NCI-H2107 treated with DMSO at 0.1 percent for 48 hours (cell line): ENCODE measurements at regions not wholly inside any gene's neighbourhood (a gene's known extent, or its start where the extent isn't known, plus 50 kb on each side); places are given as distances from the start of the nearest gene placed in this dataset.

Source experiments
- DNase-seq: peaks from one replicate; lab custom pipeline; 2025; ENCODE audit not compliant: unreplicated experiment; lab: John Stamatoyannopoulos, UW

DNA sequence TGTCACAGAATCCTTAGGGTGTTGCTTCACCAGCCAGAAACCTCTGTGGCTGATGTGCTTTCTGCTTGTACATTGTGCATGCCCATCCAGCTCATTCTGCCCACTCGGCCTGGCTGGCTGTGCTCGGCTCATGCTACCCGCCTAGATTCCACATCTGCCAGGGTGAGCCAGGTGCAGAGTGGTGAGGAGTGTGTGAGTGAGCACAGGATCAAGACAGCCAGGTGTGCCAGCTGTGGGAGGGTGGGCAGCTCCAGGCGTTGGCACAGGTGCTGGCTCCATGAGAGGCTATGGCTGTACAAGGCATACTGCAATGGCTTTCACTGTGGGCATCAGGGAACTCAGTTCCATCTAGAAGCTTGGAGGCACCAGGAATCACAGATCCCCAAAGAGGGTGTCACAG, 1321.8 kb upstream of the CRIM1 start:
- no peak for DNase-seq

DNA sequence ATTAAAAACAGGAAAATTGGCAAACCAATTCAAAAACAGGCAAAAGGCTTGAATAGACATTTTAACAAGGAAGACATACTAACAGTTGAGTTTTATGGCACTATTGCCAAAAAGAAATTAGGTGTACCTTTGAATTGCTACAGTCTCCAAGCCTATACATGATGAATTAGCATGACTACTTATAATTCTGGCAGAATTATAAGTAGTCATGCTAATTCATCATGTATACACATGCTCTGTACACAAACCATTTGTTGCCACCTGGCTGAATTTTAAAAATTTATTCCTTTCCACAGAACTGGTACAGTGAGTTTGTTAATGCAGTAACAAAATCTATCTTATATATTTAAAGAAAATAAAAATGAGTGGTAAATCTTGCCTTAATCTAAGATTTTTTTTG, 1332.0 kb upstream of the CRIM1 start:
- no peak for DNase-seq

DNA sequence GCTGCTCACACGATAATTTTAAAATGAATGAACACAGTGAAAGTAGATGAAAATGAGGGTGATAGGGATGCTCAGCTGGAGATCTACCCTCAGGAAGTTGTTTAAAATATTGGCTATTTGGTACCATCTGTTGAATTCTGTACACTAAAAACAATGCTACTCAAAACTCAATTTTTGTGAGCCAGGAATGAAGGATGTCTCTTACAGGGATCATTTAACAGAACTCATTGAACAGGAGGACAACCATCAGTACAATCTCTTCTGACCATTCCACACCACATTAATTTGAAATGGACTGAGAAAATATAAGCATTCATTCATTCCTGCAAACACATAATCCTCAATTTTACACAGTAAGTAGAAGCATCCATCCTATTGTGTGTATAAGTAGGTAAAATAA, 1355.1 kb upstream of the CRIM1 start:
- no peak for DNase-seq

DNA sequence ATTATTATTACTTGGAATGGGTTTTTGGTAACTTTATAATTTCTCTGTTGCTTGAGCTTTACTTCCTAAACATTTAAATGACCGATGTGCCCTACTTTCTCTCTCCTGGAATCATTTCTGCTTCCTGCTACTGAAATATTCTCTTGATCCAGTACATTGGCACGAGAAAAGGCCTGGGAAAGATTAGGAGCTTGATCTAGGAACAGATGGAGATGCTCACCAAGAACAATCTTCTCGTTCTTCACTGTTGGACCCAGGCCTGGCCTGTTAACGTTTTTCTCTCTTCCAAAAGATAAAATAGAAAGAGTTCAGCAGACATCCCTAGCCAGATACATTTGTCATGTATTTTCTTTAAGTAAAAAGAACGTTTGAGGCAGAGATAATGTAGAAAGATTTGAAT, 1356.8 kb upstream of the CRIM1 start:
- DNase-seq = no peak

DNA sequence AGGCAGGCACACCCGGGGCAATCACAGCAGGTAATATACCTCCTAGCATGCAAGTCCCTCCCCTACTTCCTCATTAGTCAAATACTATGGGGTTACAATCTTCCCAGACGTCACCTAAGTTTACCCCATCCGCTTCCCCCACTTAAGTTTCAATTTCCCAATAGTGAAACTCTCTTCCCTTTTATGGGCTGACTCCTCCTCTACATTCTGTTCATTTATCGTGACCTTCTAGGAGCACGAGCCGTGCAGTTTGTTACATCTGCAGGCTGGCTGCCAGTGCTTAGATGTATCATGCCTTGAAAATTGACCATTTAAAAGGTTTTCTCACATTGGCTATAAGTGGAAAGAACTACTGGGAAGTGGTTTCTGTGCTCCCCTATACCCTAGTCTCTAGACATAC, 1357.8 kb upstream of the CRIM1 start:
- no peak for DNase-seq

DNA sequence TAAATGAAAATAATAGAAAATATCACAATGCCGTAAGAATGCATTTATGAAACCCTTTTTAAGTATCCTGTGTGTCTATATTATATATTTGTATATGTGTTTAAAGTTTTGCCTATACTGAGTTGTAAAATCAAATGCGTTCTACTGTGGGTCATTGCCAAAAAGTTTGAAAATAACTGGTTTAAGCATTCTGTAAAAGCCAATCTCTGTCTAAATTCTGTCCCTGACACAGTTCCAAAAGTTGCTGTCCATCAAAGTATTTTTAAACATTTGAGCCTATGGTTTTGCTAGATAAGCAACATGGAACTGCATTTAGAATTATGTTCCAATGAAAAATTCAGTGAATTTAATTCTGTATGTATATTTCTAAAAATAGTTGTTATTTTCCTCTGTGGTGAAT, 1360.4 kb upstream of the CRIM1 start:
- no peak for DNase-seq

DNA sequence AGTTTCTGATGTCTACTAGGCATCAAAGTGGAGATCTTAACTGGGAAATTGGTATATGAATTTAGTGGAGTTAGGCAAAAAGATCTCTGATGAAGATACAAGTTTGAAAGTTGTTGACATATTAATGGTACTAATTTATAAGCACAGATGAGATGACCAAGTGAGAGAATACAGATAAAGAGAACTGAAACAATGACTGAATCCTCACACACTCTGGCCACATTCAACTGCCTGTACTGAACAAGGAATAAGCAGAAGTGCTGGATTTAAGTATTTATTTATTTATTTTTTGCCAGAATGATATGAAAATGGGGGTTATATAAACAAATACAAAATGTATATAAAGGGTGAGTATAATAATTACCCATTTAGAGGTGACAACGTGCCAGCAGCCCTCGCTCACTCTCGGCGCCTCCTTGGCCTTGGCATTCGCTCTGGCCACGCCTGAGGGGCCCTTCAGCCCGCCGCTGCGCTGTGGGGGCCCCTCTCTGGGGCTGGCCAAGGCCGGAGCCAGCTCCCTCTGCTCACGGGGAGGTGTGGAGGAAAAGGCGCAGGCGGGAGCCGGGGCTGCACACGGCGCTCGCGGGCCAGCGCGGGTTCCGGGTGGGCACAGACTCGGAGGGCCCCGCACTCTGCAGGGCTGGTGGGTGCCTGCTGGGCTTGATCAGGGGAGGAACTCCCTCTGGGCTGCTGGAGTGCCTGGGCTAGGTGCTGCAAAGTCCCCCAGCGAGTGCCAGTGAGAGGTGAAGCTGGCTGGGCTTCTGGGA, 1363.9 kb upstream of the CRIM1 start:
- no peak for DNase-seq

DNA sequence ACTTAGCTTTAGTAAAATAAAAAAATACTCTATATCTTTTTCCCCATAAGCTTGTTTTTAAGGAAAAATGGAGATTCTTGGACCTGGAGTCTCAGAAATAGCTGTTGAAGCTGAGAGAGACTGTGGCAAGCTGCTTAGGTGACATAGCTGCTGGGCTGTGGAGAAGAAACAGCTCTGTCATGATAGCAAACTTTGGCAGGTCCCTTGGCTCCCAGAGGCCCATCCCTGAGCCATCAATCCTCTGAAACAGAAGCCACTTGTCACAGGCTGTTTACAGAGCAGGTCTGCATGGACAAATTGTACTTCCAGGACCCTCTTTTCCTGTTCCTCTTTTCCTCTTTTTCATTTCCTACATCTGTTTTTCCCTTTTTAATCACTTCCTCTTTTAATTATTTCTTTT, 1370.1 kb upstream of the CRIM1 start:
- no peak for DNase-seq

DNA sequence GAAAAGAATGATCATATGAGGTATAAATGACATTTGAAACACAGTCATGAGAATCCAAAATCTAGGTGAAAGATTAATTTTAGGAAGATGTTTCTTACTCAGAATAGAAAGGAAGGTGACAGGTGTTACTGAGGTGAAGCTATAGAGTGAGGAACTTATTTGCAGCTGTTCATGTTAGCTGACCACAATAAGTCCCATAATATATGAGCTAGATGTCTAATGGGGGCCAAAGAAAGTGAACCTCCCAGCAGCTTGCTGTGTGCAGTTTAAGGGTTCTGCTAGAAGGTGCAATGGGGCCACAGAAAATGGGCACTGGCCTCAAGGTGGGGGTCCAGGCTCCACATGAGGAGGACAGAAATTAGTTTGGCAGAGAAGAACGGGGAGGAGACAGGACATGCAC, 1374.9 kb upstream of the CRIM1 start:
- no peak for DNase-seq

DNA sequence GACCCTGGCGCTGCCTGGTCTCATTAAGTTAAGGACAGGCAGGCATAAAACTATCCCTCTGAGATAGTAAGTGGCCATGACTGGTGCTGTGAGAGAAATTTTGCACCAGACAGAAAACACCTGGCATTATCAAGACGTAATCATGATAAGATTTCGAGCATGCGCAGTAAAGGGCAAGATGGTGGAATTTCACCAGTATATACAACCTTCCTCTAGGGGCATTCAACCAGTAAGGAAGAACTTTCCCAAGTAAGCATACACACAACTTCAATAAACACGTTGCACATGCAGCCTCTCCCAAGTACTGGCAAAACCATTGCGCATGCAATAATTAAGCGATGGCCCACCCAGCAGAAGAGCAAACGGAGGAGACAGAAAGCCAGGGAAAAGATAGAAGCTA, 1376.4 kb upstream of the CRIM1 start:
- DNase-seq = no peak

DNA sequence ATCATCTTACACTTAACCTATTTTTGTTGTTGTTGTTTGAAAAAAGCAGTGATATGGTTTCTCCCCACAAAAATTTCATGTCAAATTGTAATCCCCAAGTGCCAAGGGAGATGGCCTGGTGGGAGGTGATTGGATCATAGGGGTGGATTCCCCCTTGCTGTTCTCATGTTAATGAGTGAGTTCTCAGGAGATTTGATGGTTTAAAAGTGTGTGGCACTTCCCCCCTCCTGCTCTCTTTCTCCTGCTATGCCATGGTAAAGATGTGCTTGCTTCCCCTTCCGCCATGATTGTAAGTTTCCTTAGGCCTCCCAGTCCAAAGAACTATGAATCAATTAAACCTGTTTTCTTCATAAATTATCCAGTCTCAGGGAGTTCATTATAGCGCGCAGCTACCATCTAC, 1362.7 kb upstream of the FAM98A start:
- no peak for DNase-seq

DNA sequence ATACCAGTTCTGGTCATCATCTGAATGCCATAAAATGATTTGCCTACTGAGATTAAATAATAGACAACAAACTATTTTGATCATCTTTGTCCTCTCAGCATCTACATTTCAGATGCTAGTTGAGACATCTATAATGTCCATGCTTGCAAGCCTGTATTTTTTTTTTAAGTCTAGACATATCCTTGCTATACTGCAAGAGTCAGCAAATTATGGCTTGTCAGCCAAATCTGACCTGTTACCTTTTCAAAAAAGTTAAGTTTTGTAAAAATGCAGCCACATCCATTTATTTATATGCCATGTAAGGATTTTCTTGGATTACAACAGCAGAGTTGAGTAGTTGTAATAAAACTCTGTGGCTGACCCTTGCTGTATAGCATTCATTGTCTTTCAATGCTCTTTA, 1355.7 kb upstream of the FAM98A start:
- no peak for DNase-seq

DNA sequence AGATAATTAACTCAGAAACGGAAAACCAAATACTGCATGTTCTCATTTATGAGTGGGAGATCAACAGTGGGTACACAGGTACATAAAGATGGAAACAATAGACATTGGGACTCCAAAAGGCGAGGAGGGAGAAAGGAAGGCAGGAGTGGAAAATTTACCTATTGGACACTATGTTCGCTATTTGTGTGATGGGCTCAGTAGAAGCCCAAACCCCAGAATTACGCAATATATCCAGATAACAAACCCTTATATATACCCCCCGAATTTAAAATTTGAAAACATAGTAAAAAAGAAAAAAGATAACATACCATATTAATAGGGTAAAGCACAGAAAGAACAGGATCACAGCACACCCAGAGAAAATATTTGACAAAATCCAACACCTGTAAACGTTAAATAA, 1351.7 kb upstream of the FAM98A start:
- DNase-seq = no peak

DNA sequence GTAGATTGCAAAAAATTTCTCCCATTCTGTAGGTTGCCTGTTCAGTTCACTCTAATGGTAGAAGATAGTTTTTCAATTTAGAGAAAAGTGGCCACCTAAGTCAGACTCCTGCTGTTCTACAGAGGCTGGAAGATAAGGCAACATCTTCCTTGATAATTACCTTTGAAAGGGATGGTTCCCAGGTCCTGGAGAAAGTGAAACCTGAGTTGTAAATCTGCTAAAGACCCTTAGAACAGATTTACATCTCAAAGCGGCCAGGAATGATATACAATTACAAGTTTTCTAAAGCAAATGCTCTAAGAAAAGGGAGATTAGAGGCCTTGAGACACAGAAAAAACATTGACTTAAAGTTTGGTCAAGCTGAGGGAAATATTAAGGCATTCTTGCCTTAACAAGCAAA, 1350.2 kb upstream of the FAM98A start:
- no peak for DNase-seq

DNA sequence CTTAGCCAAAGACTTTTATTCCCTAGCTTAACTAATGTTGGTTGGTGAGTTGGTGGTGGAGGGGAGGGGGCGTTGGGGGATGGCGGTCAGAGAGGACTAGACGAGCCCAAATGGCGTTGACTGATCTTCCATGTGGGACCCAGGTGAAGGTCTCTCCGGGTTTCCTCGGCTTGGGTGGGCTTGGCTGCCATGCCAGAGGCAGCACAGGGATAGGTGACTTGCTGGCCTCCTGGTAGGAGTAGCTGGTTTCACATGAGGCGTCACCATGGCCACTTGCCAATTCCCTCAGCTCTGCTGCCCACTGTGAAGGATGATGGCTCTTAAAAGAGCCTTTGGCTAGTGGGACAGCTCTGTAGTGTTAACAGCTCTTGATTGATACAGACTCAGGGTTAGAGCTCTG, 1337.0 kb upstream of the FAM98A start:
- no peak for DNase-seq

DNA sequence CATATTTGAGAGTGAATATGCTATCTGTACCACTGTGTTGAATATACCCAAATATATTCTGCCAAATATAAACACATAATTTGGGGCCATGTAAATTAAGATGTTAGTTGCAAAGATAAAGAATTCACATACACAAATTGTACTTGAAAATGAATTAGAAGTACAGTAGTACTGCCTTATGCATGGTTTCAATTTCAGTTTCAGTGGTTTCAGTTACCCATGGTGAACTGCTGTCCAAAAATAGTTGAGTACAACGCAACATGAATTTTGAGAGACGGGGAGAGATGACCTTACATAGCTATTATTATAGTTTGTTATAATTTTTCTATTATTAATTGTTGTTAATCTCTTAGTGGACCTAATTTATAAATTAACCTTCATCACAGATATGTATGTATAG, 1313.0 kb upstream of the FAM98A start:
- no peak for DNase-seq

DNA sequence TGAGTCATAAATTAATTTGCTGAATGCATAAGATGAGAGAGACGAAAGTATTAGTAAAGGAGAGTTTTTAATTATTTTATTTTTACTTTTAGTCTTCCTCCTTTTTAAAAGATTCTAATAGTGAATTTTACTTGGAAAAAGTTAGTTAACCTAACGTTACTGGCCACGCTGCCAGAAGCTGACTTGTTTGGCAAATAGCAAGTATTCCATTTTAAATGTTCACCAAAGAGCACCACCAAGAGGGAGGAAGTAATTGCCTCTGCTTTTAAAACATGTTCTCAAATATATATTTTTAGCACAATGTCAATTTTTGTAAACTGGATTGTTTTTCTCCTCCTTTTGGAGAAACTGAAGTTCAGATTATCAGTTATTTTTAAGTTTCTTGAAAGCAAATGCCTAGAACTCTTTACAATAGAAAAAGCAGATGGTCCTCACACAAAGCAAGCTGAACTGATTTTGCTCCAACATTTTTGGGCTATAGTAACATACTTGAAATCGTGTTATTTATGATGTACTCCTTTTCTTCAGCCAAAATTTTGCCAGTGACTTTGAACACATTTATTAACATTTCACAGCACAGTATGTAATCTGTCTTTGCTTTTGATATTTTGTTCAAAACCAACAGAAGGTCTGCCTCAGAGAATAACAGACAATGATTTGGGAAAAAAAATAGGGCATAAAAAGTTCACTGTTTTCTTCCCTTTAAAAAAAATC, 1311.0 kb upstream of the FAM98A start:
- no peak for DNase-seq

DNA sequence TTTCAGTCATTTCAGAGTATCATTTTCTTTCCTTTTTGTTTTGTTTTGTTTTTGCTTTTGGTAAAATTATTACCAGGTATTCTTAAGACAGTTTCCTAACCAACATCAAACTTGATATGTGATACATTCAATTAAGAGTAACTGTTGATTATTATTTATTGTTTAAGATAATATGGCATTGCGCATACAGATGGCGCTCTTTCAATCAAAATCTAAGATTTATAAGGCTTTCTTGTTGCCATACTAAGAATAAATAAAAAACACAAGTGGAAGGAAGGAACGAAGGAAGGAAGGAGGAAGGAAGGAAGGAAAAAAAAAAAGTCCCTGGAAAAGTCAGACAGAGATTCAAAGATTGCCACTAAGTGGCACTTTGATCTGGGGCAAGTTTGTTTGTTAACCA, 1308.7 kb upstream of the FAM98A start:
- DNase-seq = no peak

DNA sequence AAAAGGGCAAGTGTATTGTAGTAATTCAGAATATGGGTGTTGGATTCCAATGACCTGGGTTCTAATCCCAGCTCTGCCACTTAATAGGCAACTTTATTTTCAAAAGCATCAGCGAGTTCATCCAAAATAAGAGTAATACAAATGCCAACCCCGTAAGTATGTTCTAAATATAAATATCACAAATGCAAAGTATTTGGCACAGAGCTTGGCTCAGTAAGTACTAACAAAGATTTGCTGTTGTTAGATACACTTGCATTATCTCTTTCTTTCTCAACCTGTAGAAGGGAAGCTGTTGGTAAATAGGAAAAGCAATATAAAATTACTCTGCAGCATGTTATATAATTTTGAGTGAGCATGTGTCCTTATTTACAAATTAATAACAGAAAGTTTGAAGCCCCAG, 1302.6 kb upstream of the FAM98A start:
- DNase-seq = no peak

DNA sequence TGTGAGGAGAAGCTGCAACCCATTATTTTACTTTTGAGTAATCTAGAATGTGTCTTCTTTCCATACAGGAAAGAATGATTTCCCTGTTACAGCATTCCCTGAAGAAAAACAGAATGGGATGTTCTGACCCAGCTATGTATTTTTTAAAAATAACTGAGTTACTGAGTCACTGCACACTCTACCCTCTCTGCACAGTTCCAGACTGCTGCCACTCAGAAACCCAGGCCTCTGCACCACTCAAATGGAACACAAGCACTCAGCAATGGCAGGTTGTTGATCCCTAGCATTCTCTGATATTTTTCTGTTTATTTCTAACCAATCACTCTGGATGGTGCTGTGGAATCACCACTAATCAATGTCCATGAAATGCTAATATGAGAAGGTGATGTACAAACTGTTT, 1300.0 kb upstream of the FAM98A start:
- DNase-seq = no peak

DNA sequence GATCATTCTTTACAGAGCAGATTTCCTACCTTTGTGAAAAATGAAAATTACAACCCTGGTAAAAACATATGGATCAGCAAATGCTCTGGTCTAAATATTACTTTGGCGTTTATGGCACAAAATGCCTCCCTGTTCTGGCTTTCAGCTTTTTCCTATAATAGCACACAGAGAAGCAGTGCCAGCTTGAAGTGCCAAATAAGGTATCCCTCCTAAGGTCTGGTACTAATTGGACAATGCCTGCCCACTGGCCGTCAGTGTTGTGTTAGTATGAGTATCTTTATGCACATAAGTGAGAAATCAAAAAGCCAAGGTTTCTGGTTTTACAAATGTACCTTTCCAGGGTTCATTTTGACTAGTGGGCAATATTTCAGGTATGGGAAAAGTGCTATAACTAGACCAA, 1293.7 kb upstream of the FAM98A start:
- DNase-seq = no peak

DNA sequence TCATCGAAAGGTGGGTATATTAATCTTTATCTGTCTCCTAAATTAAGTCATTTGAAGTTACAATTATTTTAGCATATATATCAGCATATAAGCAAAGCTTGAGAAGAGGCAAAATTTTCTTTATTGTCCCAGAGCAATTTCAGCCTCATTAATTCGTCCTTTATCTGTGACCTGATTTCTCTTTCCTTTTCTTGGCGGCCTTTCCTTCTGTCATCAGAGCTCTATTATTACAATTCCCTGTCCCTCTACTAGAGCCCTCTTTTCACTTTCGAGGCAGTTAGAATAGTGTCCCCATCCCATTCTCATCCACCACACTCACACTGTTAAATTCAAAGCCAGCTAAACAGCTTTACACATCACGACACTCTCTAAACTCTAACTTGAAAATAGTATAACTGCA, 1293.2 kb upstream of the FAM98A start:
- no peak for DNase-seq
